HepG2 (cell line): ENCODE measurements at regions not wholly inside any gene's neighbourhood (a gene's known extent, or its start where the extent isn't known, plus 50 kb on each side); places are given as distances from the start of the nearest gene placed in this dataset.

Source experiments
- ATAC-seq: fragments of 200-7000 bp; cut with Tn5 transposase; 3 replicates; pipeline ENCODE4 v1.9.1; 2020; ENCODE audit warnings: mild to moderate bottlenecking, moderate library complexity
- BruUV-seq: library from RNA; stranded (reverse); fragments of 400-500 nt; replicated peaks from 2 replicates; lab custom pipeline; 2021; lab: Mats Ljungman, UMichigan
- CTCF ChIA-PET: fragments of 300-600 bp; formaldehyde crosslinking; extraction: SDS; loops from one replicate; lab custom pipeline; 2021; ENCODE audit warnings: low total read pairs, inconsistent platforms, low intra/inter-chr PET ratio; lab: Yijun Ruan, JAX
- POLR2A ChIA-PET: fragments of 350-600 bp; sonication (Branson Sonifier 250); formaldehyde crosslinking; loops from one replicate; lab custom pipeline; 2020; ENCODE audit warnings: antibody characterized with exemption, inconsistent platforms; lab: Yijun Ruan, JAX
- DNase-seq: peaks from one replicate; pipeline ENCODE4 v3.0.0-alpha.2; 2015; ENCODE audit warnings: low spot score
- FAIRE-seq: peaks from 3 replicates; lab custom pipeline; 2011; peaks lifted over from hg19 to GRCh38; lab: Jason Lieb, UNC
- H2AFZ ChIP-seq: one replicate; pipeline ENCODE4 v1.6.1; 2011; ENCODE audit warnings: low read length, inconsistent platforms
- H3K27ac ChIP-seq: fragments of 300-600 bp; 3 replicates; pipeline ENCODE4 v1.8.0; 2011; ENCODE audit warnings: mixed run types, mild to moderate bottlenecking, mixed read lengths, low read length, inconsistent platforms; ENCODE audit not compliant: insufficient read depth; ENCODE audit errors: extremely low read length
- H3K27me3 ChIP-seq, 2 experiments: fragments of 200-600 bp in 1 of 2; 2 replicates in 1 of 2; 3 replicates in 1 of 2; pipeline versions ENCODE4 v1.6.0 to v1.8.0; 2011; ENCODE audit warnings: low read length in 2 of 2, mild to moderate bottlenecking in 2 of 2, moderate library complexity in 2 of 2, inconsistent platforms in 1 of 2; ENCODE audit not compliant: insufficient read depth in 2 of 2, control insufficient read depth in 1 of 2
- H3K36me3 ChIP-seq, 2 experiments: fragments of 200-600 bp in 1 of 2; replicated peaks in 1 of 2; 2 replicates in 1 of 2; 3 replicates in 1 of 2; pipeline versions ENCODE4 v1.5.1 to v1.8.0; 2011; ENCODE audit warnings: low read length in 2 of 2, inconsistent platforms in 1 of 2; ENCODE audit not compliant: insufficient read depth in 2 of 2, control insufficient read depth in 1 of 2
- H3K4me1 ChIP-seq: 2 replicates; pipeline ENCODE4 v1.5.1; 2012; ENCODE audit warnings: low read length, inconsistent platforms; ENCODE audit not compliant: insufficient read depth
- H3K4me2 ChIP-seq: 2 replicates; pipeline ENCODE4 v1.6.0; 2011; ENCODE audit warnings: low read depth, low read length, inconsistent platforms
- H3K4me3 ChIP-seq, 3 experiments: fragments of 200-600 bp in 1 of 3; sonication (generic), shearing (Covaris generic) in 1 of 3; replicated peaks in 1 of 3; 2 replicates each; pipeline ENCODE4 v1.5.1; 2011 to 2016; ENCODE audit warnings: low read length in 3 of 3, inconsistent platforms in 2 of 3, low read depth in 2 of 3, mild to moderate bottlenecking in 2 of 3, control low read depth in 1 of 3, mixed read lengths in 1 of 3; ENCODE audit not compliant: insufficient read depth in 1 of 3
- H3K79me2 ChIP-seq: one replicate; pipeline ENCODE4 v1.6.1; 2011; ENCODE audit warnings: low read length, inconsistent platforms; ENCODE audit not compliant: insufficient read depth
- H3K9ac ChIP-seq: 2 replicates; pipeline ENCODE4 v1.6.0; 2011; ENCODE audit warnings: mild to moderate bottlenecking, low read depth, low read length, inconsistent platforms; ENCODE audit not compliant: insufficient read depth
- H3K9me3 ChIP-seq: 2 replicates; pipeline ENCODE4 v1.5.1; 2012; ENCODE audit warnings: mild to moderate bottlenecking, low read length
- H4K20me1 ChIP-seq: 2 replicates; pipeline ENCODE4 v1.6.0; 2011; ENCODE audit warnings: inconsistent platforms, mild to moderate bottlenecking, low read length, moderate library complexity; ENCODE audit not compliant: insufficient read depth
- CREM ChIP-seq, 2 experiments: sonication (generic) in 1 of 2; formaldehyde crosslinking in 1 of 2; IDR thresholded peaks; 2 replicates each; pipeline versions ENCODE4 v1.4.0 to v1.6.1; 2016 to 2020; ENCODE audit warnings: antibody characterized with exemption in 1 of 2, mild to moderate bottlenecking in 1 of 2, missing genetic modification reagents in 1 of 2
- GRHL1 ChIP-seq: sonication (generic); formaldehyde crosslinking; conservative IDR thresholded peaks from 2 replicates; pipeline ENCODE4 v1.8.0; 2022; ENCODE audit warnings: missing genetic modification reagents
- HMGXB4 ChIP-seq, 2 experiments: sonication (generic) in 1 of 2; formaldehyde crosslinking in 1 of 2; IDR thresholded peaks; 2 replicates each; pipeline versions ENCODE4 v1.4.0 to v1.6.1; 2018 to 2020; ENCODE audit warnings: missing genetic modification reagents in 2 of 2, borderline replicate concordance in 1 of 2, low read depth in 1 of 2, mild to moderate bottlenecking in 1 of 2, missing biosample characterization in 1 of 2
- HOXA3 ChIP-seq: sonication (generic); formaldehyde crosslinking; IDR thresholded peaks from 2 replicates; pipeline ENCODE4 v1.5.0; 2020; ENCODE audit warnings: missing genetic modification reagents
- NFATC3 ChIP-seq: sonication (generic); formaldehyde crosslinking; IDR thresholded peaks from 2 replicates; pipeline ENCODE4 v1.5.1; 2020; ENCODE audit warnings: mild to moderate bottlenecking, missing genetic modification reagents
- NR2F6 ChIP-seq, 2 experiments: IDR thresholded peaks; 2 replicates each; pipeline ENCODE4 v1.6.1; 2016; ENCODE audit warnings: antibody characterized with exemption in 1 of 2, mild to moderate bottlenecking in 1 of 2
- SALL1 ChIP-seq: sonication (generic); formaldehyde crosslinking; IDR thresholded peaks from 2 replicates; pipeline ENCODE4 v1.8.0; 2022; ENCODE audit warnings: mild to moderate bottlenecking, missing genetic modification reagents
- SP1 ChIP-seq, 2 experiments: fragments of 450-650 bp in 1 of 2; sonication (generic) in 1 of 2; formaldehyde crosslinking in 1 of 2; IDR thresholded peaks; 2 replicates each; pipeline versions ENCODE4 v1.4.0 to v1.6.1; 2016 to 2020; ENCODE audit warnings: missing genetic modification reagents in 1 of 2
- TAF1 ChIP-seq: sonication (generic); formaldehyde crosslinking; IDR thresholded peaks from 2 replicates; pipeline ENCODE4 v1.4.0; 2020; ENCODE audit warnings: missing genetic modification reagents
- ZNF121 ChIP-seq: sonication (generic); formaldehyde crosslinking; IDR thresholded peaks from 2 replicates; pipeline ENCODE4 v1.5.0; 2020; ENCODE audit warnings: mild to moderate bottlenecking, missing genetic modification reagents
- ZNF296 ChIP-seq: sonication (generic); formaldehyde crosslinking; conservative IDR thresholded peaks from 2 replicates; pipeline ENCODE4 v1.5.0; 2020; ENCODE audit warnings: mild to moderate bottlenecking, missing genetic modification reagents
- ZNF562 ChIP-seq: sonication (generic); formaldehyde crosslinking; IDR thresholded peaks from 2 replicates; pipeline ENCODE4 v1.8.0; 2022; ENCODE audit warnings: missing genetic modification reagents, borderline replicate concordance
- ZNF639 ChIP-seq: conservative IDR thresholded peaks from 2 replicates; pipeline ENCODE4 v1.6.1; 2018; ENCODE audit warnings: missing genetic modification reagents
- ZNF644 ChIP-seq: IDR thresholded peaks from 2 replicates; pipeline ENCODE4 v1.6.1; 2016; ENCODE audit warnings: low read depth
- ZNF800 ChIP-seq: sonication (generic); formaldehyde crosslinking; IDR thresholded peaks from 2 replicates; pipeline ENCODE4 v1.4.0; 2020; ENCODE audit warnings: missing genetic modification reagents
- WGBS: methylation state at CpG from one replicate; pipeline ENCODE4 v1.1.6; 2017; ENCODE audit warnings: low lambda C conversion rate; 5-methylcytosine and 5-hydroxymethylcytosine counted together
- in situ Hi-C: cut with HindIII; loops from 2 replicates; pipeline ENCODE4 v1.10.0; 2017; ENCODE audit warnings: low pct_unique_long_range_greater_than_20kb; ENCODE audit not compliant: extremely low pct_ligation_motif_present
- intact Hi-C: fragments of 100-400 bp; cut with micrococcal nuclease; formaldehyde crosslinking; loops from one replicate; pipeline ENCODE4 v1.10.0; 2022; ENCODE audit not compliant: unreplicated experiment

- no peak for TF ChIP-seq GRHL1 (CRISPR knock-in tag)
Measured at GRCh38 chr13:22693691-22694090, 487.1 kb upstream of the SGCG start (continued).

- no TSS peak for BruUV-seq
- H3K4me3 ChIP-seq: no peak overlapping the region
- H3K9ac ChIP-seq: no peak overlapping the region
- in situ Hi-C loops: no loop called here
- FAIRE-seq: no peak
- no peak for ATAC-seq
- H4K20me1 ChIP-seq: no peaks in the 10 kb centered on the region
- H3K79me2 ChIP-seq: no peaks in the 10 kb centered on the region
- H3K4me1 ChIP-seq: no peaks in the 10 kb centered on the region
- 78% methylated on average over 35 of the region's 41 CpGs for WGBS
- ChIA-PET POLR2A (no interaction called here), CTCF (no interaction called here)
- no peak overlapping the region for H3K4me2 ChIP-seq
- peaks cover 4% of the 10 kb centered on the region; the same call in 1 of the 2 replicates for H3K9me3 ChIP-seq
- 0 out of 5 replicates have a peak, but pooled peaks cover 0 to 2% of the 10 kb centered on the region in 2 experiments for H3K27me3 ChIP-seq
- H3K36me3 ChIP-seq: no peaks in the 10 kb centered on the region
- no peak for DNase-seq
- no peak overlapping the region for H2AFZ ChIP-seq
- intact Hi-C loops: no loop called here
- no peak overlapping the region for H3K27ac ChIP-seq
- no peak for TF ChIP-seq ZNF644
- TF ChIP-seq ZNF562 (CRISPR knock-in tag): no peak
- TF ChIP-seq ZNF296: no peak
- TF ChIP-seq HOXA3 (CRISPR knock-in tag): no peak
- TF ChIP-seq SALL1: no peak
- TF ChIP-seq ZNF800: no peak
- TF ChIP-seq TAF1 (CRISPR knock-in tag): no peak
- TF ChIP-seq CREM (IDR thresholded peaks at IDR 0.05): no peak
- no peak for TF ChIP-seq CREM (CRISPR knock-in tag; IDR thresholded peaks at IDR 0.05)
- TF ChIP-seq ZNF121 (CRISPR knock-in tag): no peak
- TF ChIP-seq HMGXB4 (CRISPR knock-in tag; IDR thresholded peaks at IDR 0.05; ENCODE audit: borderline replicate concordance in 1 of 2, low read depth in 1 of 2): no peak
- no peak for TF ChIP-seq SP1 (IDR thresholded peaks at IDR 0.05)
- no peak for TF ChIP-seq SP1 (CRISPR knock-in tag; IDR thresholded peaks at IDR 0.05)
- no peak for TF ChIP-seq NFATC3
- TF ChIP-seq NR2F6 (IDR thresholded peaks at IDR 0.05): no peak
- TF ChIP-seq NR2F6 (CRISPR knock-in tag; IDR thresholded peaks at IDR 0.05): no peak
- no peak for TF ChIP-seq ZNF639 (CRISPR knock-in tag)
Measured at GRCh38 chr13:22696433-22696832, 484.3 kb upstream of the SGCG start.
